Progenitor cell of endocrine pancreas (in vitro differentiated cells): ENCODE measurements at regions not wholly inside any gene's neighbourhood (a gene's known extent, or its start where the extent isn't known, plus 50 kb on each side); places are given as distances from the start of the nearest gene placed in this dataset.
A peak's percentile ranks its signal among the peaks of the same experiment; 100 is the strongest.

Source experiments
- DNase-seq: peaks from one replicate; pipeline ENCODE4 v3.0.0; 2021; ENCODE audit warnings: low spot score; ENCODE audit not compliant: unreplicated experiment
- H3K27ac Mint-ChIP-seq: 2 replicates; pipeline ENCODE4 v1.8.0; 2021; ENCODE audit warnings: mild to moderate bottlenecking, moderate library complexity, mixed read lengths
- H3K27me3 Mint-ChIP-seq: 2 replicates; pipeline ENCODE4 v1.8.0; 2021; ENCODE audit warnings: mixed read lengths
- H3K36me3 Mint-ChIP-seq: 2 replicates; pipeline ENCODE4 v1.8.0; 2022; ENCODE audit warnings: mixed read lengths; ENCODE audit not compliant: insufficient read depth
- H3K4me1 Mint-ChIP-seq: 2 replicates; pipeline ENCODE4 v1.8.0; 2021; ENCODE audit warnings: low read depth, mixed read lengths
- H3K4me3 Mint-ChIP-seq: 2 replicates; pipeline ENCODE4 v1.8.0; 2021; ENCODE audit warnings: low read depth, mild to moderate bottlenecking, moderate library complexity, mixed read lengths
- H3K9me3 Mint-ChIP-seq: 2 replicates; pipeline ENCODE4 v1.8.0; 2021; ENCODE audit warnings: low read depth, mixed read lengths
- CTCF ChIP-seq: fragments of 200-600 bp; sonication (generic); IDR thresholded peaks from one replicate; pipeline ENCODE4 v1.5.0; 2021; ENCODE audit warnings: antibody characterized with exemption, mild to moderate bottlenecking; ENCODE audit not compliant: unreplicated experiment

- no peak overlapping the region for H3K27ac Mint-ChIP-seq
- TF ChIP-seq CTCF: no peak
- no peaks in the 10 kb centered on the region for H3K27me3 Mint-ChIP-seq
- peaks cover 1% of the 10 kb centered on the region for H3K4me1 Mint-ChIP-seq
- H3K36me3 Mint-ChIP-seq: no peaks in the 10 kb centered on the region
- no peaks in the 10 kb centered on the region for H3K9me3 Mint-ChIP-seq
- DNase-seq: no peak
- no peak overlapping the region for H3K4me3 Mint-ChIP-seq
These were observed 1457.5 kb upstream of the CDH9 start for GRCh38 chr5:28495876-28496275.

GRCh38 chr5:28493456-28493855 is 1455.1 kb upstream of the CDH9 start:
- no peak for TF ChIP-seq CTCF
- Mint-ChIP-seq H3K36me3 (no peaks in the 10 kb centered on the region), H3K4me1 (no peaks in the 10 kb centered on the region), H3K9me3 (no peaks in the 10 kb centered on the region), H3K27ac (no peak overlapping the region), H3K27me3 (no peaks in the 10 kb centered on the region), H3K4me3 (no peak overlapping the region)
- DNase-seq: no peak

DNA sequence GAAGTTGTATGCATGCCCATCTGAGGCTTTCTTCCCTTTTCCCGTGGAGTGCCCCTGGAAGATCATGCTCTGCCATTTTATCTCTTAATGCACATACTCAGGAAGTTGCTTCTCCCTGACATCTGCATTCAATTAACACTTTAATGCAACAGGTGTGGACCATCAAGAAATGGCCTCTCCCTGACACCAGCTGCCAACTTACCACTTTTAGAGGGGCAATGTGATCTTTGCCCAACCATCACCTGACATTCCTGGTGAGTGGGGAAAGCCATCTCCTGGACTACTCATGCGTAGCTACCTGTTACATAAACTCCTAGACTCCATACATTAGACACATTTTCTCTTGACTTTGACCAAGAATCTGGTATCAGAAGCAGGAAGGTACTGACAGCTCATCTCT is 1450.4 kb upstream of the CDH9 start:
- Mint-ChIP-seq H3K9me3 (no peaks in the 10 kb centered on the region), H3K36me3 (no peaks in the 10 kb centered on the region), H3K27me3 (no peaks in the 10 kb centered on the region), H3K27ac (no peak overlapping the region), H3K4me3 (no peak overlapping the region), H3K4me1 (no peaks in the 10 kb centered on the region)
- no peak for TF ChIP-seq CTCF
- no peak for DNase-seq

DNA sequence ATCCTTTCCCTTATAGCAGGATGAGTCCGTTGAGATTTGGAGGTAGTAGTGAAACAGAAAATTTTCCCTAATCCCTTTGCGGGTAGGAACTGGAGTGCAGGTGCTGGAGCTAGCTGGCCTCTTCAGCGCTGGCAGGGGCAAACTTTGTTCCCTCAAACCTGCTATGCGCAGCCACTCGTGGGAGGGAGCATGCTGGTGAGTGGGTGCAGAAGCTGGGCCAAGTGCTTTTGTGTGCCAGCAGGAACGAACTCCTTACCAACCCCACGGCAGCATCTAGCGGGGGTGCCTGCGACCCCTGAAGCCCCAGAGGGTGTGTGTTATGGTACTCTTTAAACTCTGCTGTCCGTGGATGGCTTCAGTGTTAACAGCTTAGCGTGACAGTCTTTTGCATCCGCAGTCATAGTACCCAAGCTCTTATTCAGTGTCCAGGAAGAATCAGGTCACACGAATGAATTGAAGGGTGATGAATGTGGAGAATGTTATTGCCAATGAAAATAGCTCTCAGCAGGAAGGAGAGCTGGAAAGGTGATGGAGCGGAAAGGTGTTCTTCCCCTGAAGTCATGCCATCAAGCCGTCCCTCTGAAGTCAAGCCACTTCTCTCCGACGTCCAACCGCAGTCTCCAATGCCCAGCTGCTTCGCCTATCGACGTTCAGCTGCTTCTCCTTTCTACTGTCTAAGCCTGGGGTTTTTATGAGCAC is 1445.1 kb upstream of the CDH9 start:
- Mint-ChIP-seq H3K4me1 (no peaks in the 10 kb centered on the region), H3K9me3 (no peaks in the 10 kb centered on the region), H3K4me3 (no peak overlapping the region), H3K36me3 (no peaks in the 10 kb centered on the region), H3K27ac (no peak overlapping the region), H3K27me3 (no peaks in the 10 kb centered on the region)
- no peak for DNase-seq
- no peak for TF ChIP-seq CTCF

DNA sequence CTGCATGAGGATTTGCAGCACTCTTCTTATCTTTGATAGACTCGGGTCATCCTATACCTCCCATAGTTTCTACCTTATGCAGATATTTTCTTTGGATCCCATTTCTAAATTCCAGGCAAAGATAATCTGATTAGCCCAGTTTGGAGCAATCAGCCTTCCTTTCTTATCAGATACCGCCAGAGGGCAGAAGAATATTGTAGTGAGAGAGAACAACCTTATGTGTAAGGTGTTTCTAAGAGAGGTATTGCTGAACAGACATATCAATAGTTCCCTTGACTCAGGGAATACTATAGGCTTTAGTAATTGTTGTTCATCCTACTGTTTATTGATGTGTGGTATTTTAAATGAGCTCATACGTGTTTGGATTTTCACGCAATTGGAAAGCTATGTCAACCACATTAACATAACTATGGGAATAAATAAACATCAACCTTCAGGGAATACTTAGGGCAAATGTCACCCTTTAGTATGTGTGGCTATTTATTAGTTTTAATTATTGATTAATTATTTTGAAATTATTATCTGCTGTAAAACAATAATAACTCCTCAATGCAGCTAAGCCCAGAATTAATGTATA is 1435.2 kb upstream of the CDH9 start:
- Mint-ChIP-seq H3K27me3 (no peaks in the 10 kb centered on the region), H3K9me3 (no peaks in the 10 kb centered on the region), H3K4me3 (no peak overlapping the region), H3K27ac (no peak overlapping the region), H3K36me3 (no peaks in the 10 kb centered on the region), H3K4me1 (no peaks in the 10 kb centered on the region)
- DNase-seq: no peak
- TF ChIP-seq CTCF: peak; percentile 44
